ENCODE measurements at regions not wholly inside any gene's neighbourhood (a gene's known extent, or its start where the extent isn't known, plus 50 kb on each side); places are given as distances from the start of the nearest gene placed in this dataset.
A peak's percentile ranks its signal among the peaks of the same experiment; 100 is the strongest.

GRCh38 chr3:41000471-41000870 lies 198.8 kb upstream of the CTNNB1 start:
- no peak for DNase-seq

DNA sequence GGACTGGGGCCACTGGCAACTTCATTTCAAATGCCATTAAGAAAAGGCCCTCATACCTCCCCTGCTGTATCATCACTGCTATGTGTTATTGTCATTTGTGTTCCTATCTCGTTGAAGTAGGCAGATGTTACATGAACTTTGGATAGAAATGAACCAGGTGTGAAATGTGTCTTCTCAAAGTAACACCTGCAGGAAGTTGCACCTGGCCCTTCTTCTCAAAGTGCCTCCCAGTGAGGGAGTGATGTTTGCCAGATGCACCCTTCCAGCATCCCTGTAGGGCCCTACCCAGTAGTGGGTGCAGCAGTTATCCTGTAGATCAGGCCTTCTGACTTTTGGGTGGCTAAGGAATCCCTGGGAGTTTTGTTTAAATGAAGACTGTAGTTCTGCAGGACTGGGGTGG lies 197.7 kb upstream of the CTNNB1 start:
- no peak for DNase-seq

- DNase-seq: peak; percentile 26
These were observed 197.2 kb upstream of the CTNNB1 start for GRCh38 chr3:41002104-41002503.

GRCh38 chr3:41007399-41007798 lies 191.9 kb upstream of the CTNNB1 start:
- DNase-seq: no peak

GRCh38 chr3:41011854-41012253 lies 187.5 kb upstream of the CTNNB1 start:
- no peak for DNase-seq

DNA sequence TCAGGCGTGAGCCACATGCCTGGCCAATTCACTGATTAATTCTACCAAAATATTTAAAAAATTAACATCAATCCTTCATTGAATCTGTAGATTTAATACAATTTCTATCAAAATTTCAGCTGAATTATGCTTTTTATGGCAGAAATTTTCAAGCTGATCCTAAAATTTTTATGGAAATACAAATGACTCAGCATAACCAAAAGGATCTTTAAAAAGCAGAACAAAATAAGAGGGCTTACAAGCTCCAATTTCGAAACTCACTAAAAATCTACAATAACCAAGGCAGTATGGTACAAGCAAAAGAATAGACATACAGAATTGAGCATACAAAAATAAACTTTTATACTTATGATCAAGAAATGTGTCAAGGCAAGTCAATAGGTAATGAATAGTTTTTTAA lies 180.4 kb upstream of the CTNNB1 start:
- no peak for DNase-seq

GRCh38 chr3:41024031-41024836 lies 175.1 kb upstream of the CTNNB1 start:
- DNase-seq: no peak

GRCh38 chr3:41026394-41027177 lies 172.7 kb upstream of the CTNNB1 start:
- DNase-seq: no peak

- DNase-seq: no peak
These were observed 169.9 kb upstream of the CTNNB1 start for GRCh38 chr3:41029356-41029755.

DNA sequence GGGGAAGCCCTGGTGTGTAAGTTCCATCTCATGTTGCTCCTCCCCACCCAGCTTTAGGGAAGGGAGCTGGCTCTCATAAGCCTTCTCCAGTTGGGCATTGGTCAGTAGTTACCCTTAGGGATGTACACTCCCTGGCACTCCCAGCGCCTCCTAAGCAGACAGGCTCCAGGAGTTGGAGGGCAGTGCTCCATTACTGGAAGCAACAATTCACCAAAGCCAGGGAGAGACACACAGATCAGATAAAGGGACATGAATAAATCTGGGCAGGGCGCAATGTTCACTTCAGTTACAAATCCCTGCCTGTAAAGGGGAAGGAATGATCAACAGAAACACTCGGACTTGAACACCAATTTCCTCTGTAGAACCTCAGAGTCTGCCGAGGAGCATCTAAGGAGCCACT lies 169.1 kb upstream of the CTNNB1 start:
- no peak for DNase-seq

DNA sequence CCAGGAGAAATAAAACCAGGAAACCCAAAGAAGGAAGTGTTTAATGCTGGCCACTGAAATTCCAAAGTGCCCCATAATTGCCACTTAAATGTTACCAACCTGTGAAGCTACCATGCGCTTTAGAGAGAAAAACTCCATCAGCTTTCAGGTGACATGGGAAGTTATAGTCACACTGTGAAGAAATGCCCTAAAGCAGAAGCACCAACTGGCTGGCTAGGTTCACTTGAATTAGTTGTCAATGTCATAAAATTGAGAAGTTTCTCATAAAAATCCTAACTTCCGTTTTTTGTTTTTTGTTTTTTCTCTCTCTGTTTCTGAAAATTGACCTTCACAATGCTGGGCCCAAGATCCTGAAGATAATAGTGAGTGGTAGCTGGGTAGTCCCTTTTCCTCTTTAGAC lies 167.9 kb upstream of the CTNNB1 start:
- DNase-seq: no peak

GRCh38 chr3:41033956-41034519 lies 165.3 kb upstream of the CTNNB1 start:
- DNase-seq: no peak

DNA sequence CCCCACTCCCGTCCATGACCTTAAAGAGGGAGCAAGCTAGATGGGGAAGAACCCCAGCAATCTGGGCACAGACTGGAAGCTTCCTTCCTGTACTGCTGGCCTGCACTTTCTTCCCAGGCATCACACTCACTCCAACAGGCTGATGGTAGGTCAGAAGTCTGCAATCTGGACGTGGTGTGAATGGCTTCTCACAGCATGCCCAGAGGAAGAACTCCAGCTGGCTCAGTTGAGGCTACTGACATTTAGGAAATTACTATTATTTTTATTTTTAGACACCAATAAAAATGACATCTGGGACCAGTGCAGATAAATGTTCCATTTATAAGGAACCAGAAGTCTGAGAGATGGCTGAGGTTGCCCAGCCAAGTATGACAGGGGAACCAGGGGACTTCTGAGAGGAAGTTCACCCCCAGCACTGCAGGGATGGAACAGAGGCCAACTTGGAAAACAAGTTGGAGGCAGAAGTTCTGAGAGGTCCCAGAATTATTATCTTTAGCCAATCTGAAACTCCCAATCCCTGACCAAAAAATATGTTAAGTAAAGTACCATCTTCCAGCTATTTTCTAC lies 163.8 kb upstream of the CTNNB1 start:
- DNase-seq: no peak

DNA sequence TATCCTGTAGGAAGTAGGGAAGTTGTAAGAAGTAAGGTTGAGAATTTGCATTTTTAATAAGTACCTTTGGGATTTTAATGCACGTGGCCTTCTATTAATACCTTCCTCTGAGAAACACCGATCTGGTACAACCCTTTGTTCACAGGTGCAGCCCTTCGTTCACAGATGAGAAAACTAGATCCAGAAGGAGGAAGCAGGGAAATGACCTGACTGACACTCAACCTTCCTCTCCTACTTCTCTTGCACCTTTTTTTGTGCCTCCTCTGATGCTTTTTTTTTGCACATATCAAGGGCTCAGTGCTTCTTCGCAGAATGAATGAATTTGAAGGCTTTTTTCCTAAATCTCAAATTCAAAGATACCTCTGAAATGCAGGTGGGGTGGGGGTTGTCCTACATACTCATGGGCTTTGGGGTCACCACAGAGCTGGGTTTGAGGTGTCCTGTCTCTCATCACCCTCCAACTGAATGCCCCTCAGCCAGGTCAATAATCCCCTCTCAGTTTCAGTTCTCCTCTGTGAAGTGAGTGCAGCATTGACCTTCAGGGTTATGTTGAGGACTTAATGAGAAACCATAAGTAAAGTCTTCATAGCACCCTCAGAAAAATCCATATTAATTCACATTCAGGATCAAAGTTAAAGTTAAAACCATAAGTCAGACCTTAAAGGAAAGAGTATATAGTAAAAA lies 161.5 kb upstream of the CTNNB1 start:
- DNase-seq: no peak

DNA sequence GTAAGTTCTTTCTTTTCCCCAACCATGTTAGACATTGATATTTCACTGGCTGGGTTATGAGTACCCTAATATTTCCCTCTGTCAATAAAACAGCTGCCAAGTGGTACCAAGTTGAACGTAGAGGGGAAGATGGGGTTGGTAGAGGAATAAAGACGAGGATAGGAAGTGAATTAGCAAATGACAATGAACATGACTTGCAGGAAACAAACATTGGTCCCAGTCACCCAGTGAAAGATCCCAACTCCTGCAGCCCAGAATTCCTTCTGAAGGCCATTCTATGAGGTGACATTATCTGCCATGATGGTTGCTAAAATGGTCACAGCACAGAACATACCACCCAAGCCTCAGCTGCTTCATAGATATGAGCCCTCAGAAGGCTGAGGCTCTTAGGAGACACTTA lies 159.0 kb upstream of the CTNNB1 start:
- no peak for DNase-seq

- DNase-seq: no peak
These were observed 157.8 kb upstream of the CTNNB1 start for GRCh38 chr3:41041462-41041861.

GRCh38 chr3:41041899-41042298 lies 157.4 kb upstream of the CTNNB1 start:
- DNase-seq: no peak

- DNase-seq: no peak
These were observed 154.8 kb upstream of the CTNNB1 start for GRCh38 chr3:41044523-41044922.

DNA sequence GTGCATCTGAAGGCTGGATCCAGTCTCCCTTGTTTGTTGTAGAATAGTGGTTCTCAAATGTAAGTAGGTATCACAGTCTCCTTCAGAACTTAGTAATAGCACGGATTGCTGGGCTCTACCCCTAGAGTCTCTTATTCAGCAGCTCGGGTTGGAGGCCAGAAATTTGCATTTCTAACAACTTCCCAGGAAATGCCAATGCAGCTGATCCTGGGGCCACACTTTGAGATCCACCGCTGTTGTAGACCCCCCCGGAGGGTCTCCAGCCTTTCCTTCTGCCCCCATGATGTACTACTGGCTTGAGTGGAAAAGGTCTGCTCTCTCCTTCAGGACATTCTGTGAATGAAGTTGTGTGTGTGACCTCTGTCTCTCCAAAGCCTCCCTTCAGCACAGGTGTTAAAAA lies 153.8 kb upstream of the CTNNB1 start:
- no peak for DNase-seq

- DNase-seq: no peak
These were observed 149.2 kb upstream of the CTNNB1 start for GRCh38 chr3:41050144-41050543.

DNA sequence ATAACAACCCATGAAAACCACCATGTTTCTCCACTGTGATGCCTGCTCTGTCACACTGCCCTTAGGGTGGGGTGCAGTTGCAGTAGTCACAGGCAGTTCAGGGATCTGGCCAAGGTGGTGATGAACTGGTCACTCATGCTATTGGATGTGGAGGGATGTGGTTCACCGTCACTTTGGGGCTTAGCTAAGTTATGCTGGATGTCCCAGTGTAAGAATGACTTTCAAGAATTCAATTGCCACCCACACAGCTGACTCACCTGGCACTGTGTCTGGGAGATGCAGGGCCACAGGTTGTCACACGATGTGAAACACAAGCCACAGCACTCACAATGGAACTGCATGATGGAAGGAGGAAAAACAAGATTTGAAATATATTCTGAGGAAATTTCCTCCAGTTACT lies 146.1 kb upstream of the CTNNB1 start:
- no peak for DNase-seq

DNA sequence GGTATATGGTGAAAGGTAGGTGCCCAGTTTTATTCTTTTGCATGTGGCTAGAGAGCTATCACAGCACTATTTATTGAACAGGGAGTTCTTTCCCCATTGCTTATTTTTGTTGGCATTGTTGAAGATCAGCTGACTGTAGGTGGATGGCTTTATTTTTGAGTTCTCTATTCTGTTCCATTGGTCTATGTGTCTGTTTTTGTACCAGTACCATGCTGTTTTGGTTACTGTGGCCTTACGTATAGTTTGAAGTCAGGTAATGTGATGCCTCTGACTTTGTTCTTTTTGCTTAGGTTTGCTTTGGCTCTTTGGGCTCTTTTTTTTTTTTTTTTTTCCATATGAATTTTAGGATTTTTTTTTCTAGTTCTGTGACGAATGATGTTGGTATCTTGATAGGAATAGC lies 139.2 kb upstream of the CTNNB1 start:
- DNase-seq: no peak

DNA sequence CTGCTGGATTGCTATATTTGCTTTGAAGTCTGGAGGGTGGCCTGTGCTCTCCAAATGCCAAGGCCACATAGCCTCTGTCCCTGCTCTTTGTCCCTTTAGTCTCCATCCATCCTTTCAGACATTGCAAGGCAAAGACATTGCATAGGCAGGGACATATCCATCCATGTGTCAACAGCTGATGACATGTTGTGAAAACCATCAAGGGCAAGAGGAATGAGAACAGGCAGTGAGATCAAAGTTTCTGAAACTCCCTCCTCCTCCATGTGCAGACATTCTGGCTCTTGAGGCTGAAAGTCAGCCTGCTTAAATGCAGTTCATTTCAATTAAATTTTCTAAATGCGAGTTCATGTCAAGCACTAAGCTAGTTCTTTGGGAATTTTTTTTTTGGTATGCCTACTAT lies 135.2 kb upstream of the CTNNB1 start:
- DNase-seq: no peak
